IPS-20b (cell line): ENCODE measurements at regions not wholly inside any gene's neighbourhood (a gene's known extent, or its start where the extent isn't known, plus 50 kb on each side); places are given as distances from the start of the nearest gene placed in this dataset.

Experiments
- H3K27ac ChIP-seq: one replicate; pipeline ENCODE4 v1.5.1; 2013; ENCODE audit warnings: low read length
- H3K27me3 ChIP-seq: 2 replicates; pipeline ENCODE4 v1.6.1; 2013; ENCODE audit warnings: mild to moderate bottlenecking, low read length, inconsistent platforms; ENCODE audit not compliant: insufficient read depth
- H3K36me3 ChIP-seq: 2 replicates; pipeline ENCODE4 v1.6.1; 2013; ENCODE audit warnings: low read depth, mild to moderate bottlenecking, inconsistent platforms, low read length, moderate library complexity; ENCODE audit not compliant: insufficient read depth
- H3K4me1 ChIP-seq: 2 replicates; pipeline ENCODE4 v1.6.1; 2013; ENCODE audit warnings: mild to moderate bottlenecking, control low read depth, inconsistent platforms, low read length, moderate library complexity; ENCODE audit not compliant: insufficient read depth
- H3K4me3 ChIP-seq: 2 replicates; pipeline ENCODE4 v1.5.1; 2013; ENCODE audit warnings: mild to moderate bottlenecking, low read length, inconsistent platforms
- H3K9ac ChIP-seq: 2 replicates; pipeline ENCODE4 v1.6.1; 2013; ENCODE audit warnings: low read depth, mild to moderate bottlenecking, inconsistent platforms, low read length, moderate library complexity
- H3K9me3 ChIP-seq: 2 replicates; pipeline ENCODE4 v1.6.1; 2013; ENCODE audit warnings: mild to moderate bottlenecking, low read depth, low read length, inconsistent platforms; ENCODE audit not compliant: insufficient read depth

GRCh38 chr16:66070140-66070917 lies 296.2 kb upstream of the CDH5 start:
- H3K9me3 ChIP-seq = no peaks in the 10 kb centered on the region
- H3K27me3 ChIP-seq = no peaks in the 10 kb centered on the region
- no peaks in the 10 kb centered on the region for H3K36me3 ChIP-seq
- H3K9ac ChIP-seq = no peak overlapping the region
- no peak overlapping the region for H3K27ac ChIP-seq
- no peak overlapping the region for H3K4me3 ChIP-seq
- H3K4me1 ChIP-seq = peaks cover 3% of the 10 kb centered on the region; the same call in 1 of the 2 replicates

- no peaks in the 10 kb centered on the region for H3K36me3 ChIP-seq
- H3K27me3 ChIP-seq = no peaks in the 10 kb centered on the region
- H3K9ac ChIP-seq = no peak overlapping the region
- H3K4me1 ChIP-seq = peaks cover 6% of the 10 kb centered on the region; the same call in 1 of the 2 replicates
- H3K4me3 ChIP-seq = no peak overlapping the region
- no peak overlapping the region for H3K27ac ChIP-seq
- no peaks in the 10 kb centered on the region for H3K9me3 ChIP-seq
These were observed 296.9 kb upstream of the CDH5 start for GRCh38 chr16:66069587-66069986.

DNA sequence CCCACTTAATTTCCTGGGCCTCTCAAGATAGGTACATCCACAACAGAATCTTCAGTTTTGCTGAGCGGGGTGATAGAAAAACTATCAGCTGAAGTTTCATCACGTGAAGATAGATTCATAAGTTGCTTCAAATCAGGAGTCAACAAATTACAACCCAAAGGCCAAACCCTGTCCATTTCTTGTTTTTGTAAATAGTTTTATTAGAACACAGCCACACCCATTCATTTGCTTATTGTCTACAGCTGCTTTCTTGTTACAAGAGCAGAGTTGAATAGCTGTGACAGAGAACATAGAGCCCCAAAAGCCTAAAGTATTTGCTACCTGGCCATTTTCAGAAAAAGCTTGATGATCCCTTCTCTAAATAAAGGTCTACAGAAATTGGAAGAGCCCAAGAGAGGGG lies 300.1 kb upstream of the CDH5 start:
- no peak overlapping the region for H3K27ac ChIP-seq
- H3K36me3 ChIP-seq = no peaks in the 10 kb centered on the region
- H3K4me1 ChIP-seq = peaks cover 12% of the 10 kb centered on the region; the same call in 1 of the 2 replicates
- H3K27me3 ChIP-seq = no peaks in the 10 kb centered on the region
- no peak overlapping the region for H3K9ac ChIP-seq
- no peak overlapping the region for H3K4me3 ChIP-seq
- H3K9me3 ChIP-seq = no peaks in the 10 kb centered on the region

- Histone ChIP-seq H3K27me3 (no peaks in the 10 kb centered on the region), H3K9me3 (no peaks in the 10 kb centered on the region), H3K4me3 (no peak overlapping the region), H3K27ac (no peak overlapping the region), H3K36me3 (no peaks in the 10 kb centered on the region), H3K4me1 (peaks cover 12% of the 10 kb centered on the region; the same call in 1 of the 2 replicates), H3K9ac (no peak overlapping the region)
These were observed 300.6 kb upstream of the CDH5 start for GRCh38 chr16:66065925-66066324.

- no peak overlapping the region for H3K4me3 ChIP-seq
- no peak overlapping the region for H3K27ac ChIP-seq
- peaks cover 12% of the 10 kb centered on the region; the same call in 1 of the 2 replicates for H3K4me1 ChIP-seq
- no peaks in the 10 kb centered on the region for H3K27me3 ChIP-seq
- no peak overlapping the region for H3K9ac ChIP-seq
- H3K36me3 ChIP-seq = no peaks in the 10 kb centered on the region
- H3K9me3 ChIP-seq = no peaks in the 10 kb centered on the region
These were observed 301.5 kb upstream of the CDH5 start for GRCh38 chr16:66064801-66065530.

DNA sequence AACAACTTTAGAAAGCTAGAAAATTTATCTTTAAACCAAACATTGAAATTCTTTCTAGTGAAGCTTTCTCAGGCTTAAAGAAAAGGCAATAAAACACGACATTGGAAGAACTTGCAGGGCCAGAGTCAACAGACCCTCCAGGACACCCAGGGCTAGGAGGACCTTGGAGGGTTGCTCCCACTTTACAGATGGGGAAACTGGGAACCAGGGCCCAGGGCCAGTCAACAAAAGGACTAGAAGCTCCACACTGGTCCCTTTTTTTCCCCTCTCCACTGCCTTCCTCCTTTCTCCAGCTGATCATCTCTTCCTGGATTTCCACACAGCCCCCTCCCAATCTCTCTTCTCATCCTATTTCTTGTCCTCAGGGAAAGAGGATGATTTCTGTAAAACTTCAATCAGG lies 307.7 kb upstream of the CDH5 start:
- Histone ChIP-seq H3K27me3 (no peaks in the 10 kb centered on the region), H3K4me3 (no peak overlapping the region), H3K36me3 (no peaks in the 10 kb centered on the region), H3K27ac (no peak overlapping the region), H3K4me1 (peaks cover 5% of the 10 kb centered on the region; the same call in 1 of the 2 replicates), H3K9me3 (no peaks in the 10 kb centered on the region), H3K9ac (no peak overlapping the region)

DNA sequence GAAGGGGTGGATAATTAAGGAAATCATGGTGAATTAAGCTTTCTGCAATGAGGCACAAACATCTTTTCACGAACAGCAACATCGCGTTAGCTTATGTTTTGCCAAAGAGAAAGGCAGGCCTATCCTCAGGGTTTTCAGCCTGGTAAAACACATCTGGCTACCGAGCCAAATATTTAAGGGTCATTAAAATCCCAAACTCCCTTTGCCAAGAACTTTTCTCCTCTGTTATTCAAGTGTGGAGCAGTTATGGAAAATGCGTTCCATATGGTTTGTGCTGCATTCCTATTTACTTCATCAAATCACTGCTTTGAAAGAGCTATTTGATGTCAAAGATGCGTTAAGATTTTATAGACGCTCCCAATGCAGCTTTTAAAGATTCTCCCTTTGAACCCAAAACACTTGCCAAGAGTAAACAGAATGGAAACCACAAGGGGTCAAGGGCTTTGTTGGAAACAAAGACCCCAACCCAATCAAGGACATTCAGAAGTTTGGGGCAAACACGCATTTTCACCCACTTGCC lies 308.3 kb upstream of the CDH5 start:
- Histone ChIP-seq H3K9ac (no peak overlapping the region), H3K27ac (no peak overlapping the region), H3K9me3 (no peaks in the 10 kb centered on the region)

GRCh38 chr16:66057057-66057456 lies 309.4 kb upstream of the CDH5 start:
- H3K27ac ChIP-seq = no peak overlapping the region
- H3K9ac ChIP-seq = no peak overlapping the region

More for the DNA sequence above, 308.3 kb upstream of the CDH5 start:
- no peak overlapping the region for H3K4me3 ChIP-seq
- no peaks in the 10 kb centered on the region for H3K36me3 ChIP-seq
- peaks cover 10% of the 10 kb centered on the region for H3K4me1 ChIP-seq
- no peaks in the 10 kb centered on the region for H3K27me3 ChIP-seq

DNA sequence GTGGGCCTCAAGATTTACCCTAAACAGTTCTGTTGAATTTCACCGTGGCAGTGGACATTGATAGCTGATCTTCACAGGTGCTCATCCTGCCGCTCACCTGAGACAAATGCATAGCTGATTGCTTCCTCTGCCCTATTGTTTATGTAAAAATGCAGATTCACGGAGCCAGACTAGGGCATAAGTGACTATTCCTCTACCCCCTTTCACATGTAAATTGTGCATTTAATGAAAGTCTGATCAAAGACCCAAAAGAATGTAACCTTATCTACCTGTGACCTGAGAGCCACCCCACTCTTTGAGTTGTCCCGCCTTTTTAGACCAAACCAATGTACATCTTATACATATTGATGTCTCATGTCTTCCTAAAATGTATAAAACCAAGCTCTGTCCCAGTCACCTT lies 312.4 kb upstream of the CDH5 start:
- no peaks in the 10 kb centered on the region for H3K9me3 ChIP-seq
- H3K4me3 ChIP-seq = peak overlapping the region; percentile 9; the same call in 1 of the 2 replicates
- H3K27ac ChIP-seq = no peak overlapping the region
- no peaks in the 10 kb centered on the region for H3K27me3 ChIP-seq
- H3K4me1 ChIP-seq = peaks cover 16% of the 10 kb centered on the region
- H3K36me3 ChIP-seq = no peaks in the 10 kb centered on the region
- H3K9ac ChIP-seq = no peak overlapping the region

More at GRCh38 chr16:66057057-66057456, 309.4 kb upstream of the CDH5 start:
- Histone ChIP-seq H3K27me3 (no peaks in the 10 kb centered on the region), H3K4me1 (peaks cover 16% of the 10 kb centered on the region), H3K9me3 (no peaks in the 10 kb centered on the region), H3K36me3 (no peaks in the 10 kb centered on the region), H3K4me3 (no peak overlapping the region)

DNA sequence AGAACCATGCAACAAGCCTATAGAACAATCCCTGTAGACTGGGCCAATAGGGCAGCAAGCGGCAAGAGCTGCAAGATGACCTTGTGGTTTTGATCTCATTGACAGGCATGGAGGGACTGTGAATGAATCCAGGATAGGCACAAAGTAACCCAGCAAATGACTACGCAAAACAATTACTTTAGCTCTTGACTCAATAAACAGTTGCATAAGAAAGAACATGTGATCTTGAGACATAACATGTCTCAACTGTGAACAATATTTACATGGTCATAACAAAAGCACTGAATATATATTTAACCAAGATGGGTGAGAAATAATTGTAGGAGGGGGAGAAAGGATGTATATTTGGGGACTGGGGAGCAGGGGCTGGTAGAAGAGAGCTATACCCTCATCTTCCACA lies 313.7 kb upstream of the CDH5 start:
- no peaks in the 10 kb centered on the region for H3K27me3 ChIP-seq
- no peak overlapping the region for H3K27ac ChIP-seq
- H3K9me3 ChIP-seq = no peaks in the 10 kb centered on the region
- peaks cover 16% of the 10 kb centered on the region for H3K4me1 ChIP-seq
- no peaks in the 10 kb centered on the region for H3K36me3 ChIP-seq
- H3K4me3 ChIP-seq = no peak overlapping the region
- no peak overlapping the region for H3K9ac ChIP-seq

GRCh38 chr16:66050991-66051390 lies 315.5 kb upstream of the CDH5 start:
- Histone ChIP-seq H3K27me3 (no peaks in the 10 kb centered on the region), H3K4me1 (peaks cover 16% of the 10 kb centered on the region), H3K4me3 (no peak overlapping the region), H3K36me3 (no peaks in the 10 kb centered on the region), H3K9me3 (no peaks in the 10 kb centered on the region), H3K9ac (no peak overlapping the region), H3K27ac (no peak overlapping the region)

DNA sequence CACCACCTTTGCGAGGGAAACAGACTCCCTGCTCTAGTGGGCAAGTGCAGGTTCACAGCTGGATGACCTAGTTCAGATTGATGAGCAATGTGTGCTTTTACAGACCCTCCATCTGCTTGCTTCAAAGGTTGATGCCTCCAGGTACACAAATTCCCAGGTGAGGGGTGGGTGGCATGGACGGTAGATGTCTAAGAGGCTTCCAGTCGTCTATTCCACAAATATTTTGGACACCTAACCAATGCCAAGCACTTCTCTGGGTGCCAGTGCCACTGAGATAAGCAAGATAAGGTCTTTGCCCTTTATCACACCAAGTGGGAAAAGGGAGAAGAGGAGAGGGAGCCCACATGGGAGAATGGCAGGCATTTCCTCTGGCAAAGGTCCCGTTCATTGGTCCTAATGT lies 316.6 kb upstream of the CDH5 start:
- H3K4me1 ChIP-seq = peaks cover 16% of the 10 kb centered on the region
- H3K9ac ChIP-seq = no peak overlapping the region
- H3K27ac ChIP-seq = no peak overlapping the region
- no peak overlapping the region for H3K4me3 ChIP-seq
- H3K9me3 ChIP-seq = no peaks in the 10 kb centered on the region
- no peaks in the 10 kb centered on the region for H3K27me3 ChIP-seq
- no peaks in the 10 kb centered on the region for H3K36me3 ChIP-seq
